T-cell (primary cell): ENCODE measurements at regions not wholly inside any gene's neighbourhood (a gene's known extent, or its start where the extent isn't known, plus 50 kb on each side); places are given as distances from the start of the nearest gene placed in this dataset.

Experiments used
- ATAC-seq, 4 experiments: fragments of 200-7000 bp in 3 of 4; fragments of 150-1000 bp in 1 of 4; cut with Tn5 transposase; replicated peaks in 1 of 4; 1 replicate in 3 of 4; 2 replicates in 1 of 4; pipeline ENCODE4 v1.10.0; 2021; ENCODE audit warnings: moderate library complexity in 3 of 4, mild to moderate bottlenecking in 2 of 4, moderate number of reproducible peaks in 1 of 4
- CTCF ChIA-PET, 2 donors: fragments of 300-600 bp; sonication (Branson Sonifier 250); formaldehyde crosslinking; loops; one replicate each; lab custom pipeline; 2022; ENCODE audit warnings: antibody characterized with exemption in 2 of 2; lab: Charles Lee
- POLR2A ChIA-PET, 2 donors: fragments of 300-600 bp; sonication (Branson Sonifier 250); formaldehyde crosslinking; loops; one replicate each; lab custom pipeline; 2022; ENCODE audit warnings: antibody characterized with exemption in 2 of 2; lab: Charles Lee
- DNase-seq, 35 experiments: peaks; one replicate each; pipeline versions ENCODE4 v3.0.0 to v3.0.0-alpha.2; 2013 to 2023
- H3K27ac ChIP-seq: one replicate; pipeline ENCODE4 v1.5.1; 2013; ENCODE audit warnings: low read length
- H3K27me3 ChIP-seq, 2 experiments: replicated peaks in 1 of 2; 1 replicate in 1 of 2; 2 replicates in 1 of 2; pipeline versions ENCODE4 v1.6.1 to v1.7.0; 2013; ENCODE audit warnings: low read length in 1 of 2, mixed read lengths in 1 of 2; ENCODE audit not compliant: control insufficient read depth in 2 of 2, insufficient read depth in 2 of 2; ENCODE audit errors: extremely low read depth in 1 of 2
- H3K36me3 ChIP-seq, 2 donors: 1 replicate in 1 of 2; 2 replicates in 1 of 2; pipeline versions ENCODE4 v1.6.1 to v1.7.0; 2013; ENCODE audit warnings: low read length in 1 of 2; ENCODE audit not compliant: control insufficient read depth in 2 of 2, insufficient read depth in 1 of 2; ENCODE audit errors: extremely low read depth in 1 of 2
- H3K4me1 ChIP-seq, 2 experiments: 1 replicate in 1 of 2; 2 replicates in 1 of 2; pipeline versions ENCODE4 v1.6.1 to v1.7.0; 2013; ENCODE audit warnings: low read length in 2 of 2, mixed read lengths in 1 of 2; ENCODE audit not compliant: insufficient read depth in 2 of 2, control insufficient read depth in 1 of 2; ENCODE audit errors: extremely low read depth in 1 of 2
- H3K4me3 ChIP-seq, 2 donors: 1 replicate in 1 of 2; 2 replicates in 1 of 2; pipeline versions ENCODE4 v1.5.1 to v1.7.0; 2013; ENCODE audit warnings: mild to moderate bottlenecking in 2 of 2, low read length in 1 of 2, moderate library complexity in 1 of 2; ENCODE audit not compliant: control insufficient read depth in 1 of 2; ENCODE audit errors: extremely low read depth in 1 of 2
- H3K9me3 ChIP-seq: 2 replicates; pipeline ENCODE4 v1.7.0; 2013
- H3K27ac Mint-ChIP-seq, 2 donors: one replicate each; pipeline ENCODE4 v1.8.0; 2020 to 2021; ENCODE audit warnings: mild to moderate bottlenecking in 2 of 2, mixed read lengths in 2 of 2
- H3K27me3 Mint-ChIP-seq, 2 donors: one replicate each; pipeline ENCODE4 v1.8.0; 2021 to 2022; ENCODE audit warnings: mixed read lengths in 2 of 2
- H3K36me3 Mint-ChIP-seq: one replicate; pipeline ENCODE4 v1.8.0; 2021; ENCODE audit warnings: mixed read lengths
- H3K4me1 Mint-ChIP-seq, 3 donors: one replicate each; pipeline ENCODE4 v1.8.0; 2020 to 2022; ENCODE audit warnings: mixed read lengths in 3 of 3, mild to moderate bottlenecking in 1 of 3
- H3K4me3 Mint-ChIP-seq, 3 donors: one replicate each; pipeline ENCODE4 v1.8.0; 2020 to 2022; ENCODE audit warnings: mild to moderate bottlenecking in 3 of 3, mixed read lengths in 3 of 3, moderate library complexity in 3 of 3
- H3K9me3 Mint-ChIP-seq, 3 donors: one replicate each; pipeline ENCODE4 v1.8.0; 2020 to 2022; ENCODE audit warnings: mixed read lengths in 3 of 3
- WGBS: methylation state at CpG from one replicate; pipeline ENCODE4 v1.1.5; 2013; ENCODE audit warnings: missing lambda C conversion rate; ENCODE audit not compliant: insufficient coverage; 5-methylcytosine and 5-hydroxymethylcytosine counted together

GRCh38 chr4:15322006-15322405, 105.8 kb upstream of the C1QTNF7 start:
- 90% methylated on average over 1 of the region's 3 CpGs for WGBS
- no peak overlapping the region for H3K4me3 ChIP-seq
- H3K36me3 ChIP-seq: no peaks in the 10 kb centered on the region
- POLR2A ChIA-PET: no interaction called here
- DNase-seq (no peak), ATAC-seq (no peak)
- H3K36me3 Mint-ChIP-seq: no peaks in the 10 kb centered on the region
- H3K27me3 Mint-ChIP-seq: peaks cover 14% of the 10 kb centered on the region in 2 donors
- H3K9me3 ChIP-seq: no peaks in the 10 kb centered on the region
- no peaks in the 10 kb centered on the region for H3K4me1 ChIP-seq
- no peaks in the 10 kb centered on the region for H3K27me3 ChIP-seq
- no peak overlapping the region for H3K27ac ChIP-seq
- H3K9me3 Mint-ChIP-seq: no peaks in the 10 kb centered on the region
- H3K4me1 Mint-ChIP-seq: peaks cover 6 to 10% (median 7%) of the 10 kb centered on the region in 3 donors
- CTCF ChIA-PET: no interaction called here
- H3K27ac Mint-ChIP-seq: no peak overlapping the region
- no peak overlapping the region for H3K4me3 Mint-ChIP-seq

- Mint-ChIP-seq H3K4me1 (peaks cover 6 to 10% (median 7%) of the 10 kb centered on the region in 3 donors), H3K4me3 (no peak overlapping the region), H3K9me3 (no peaks in the 10 kb centered on the region), H3K27me3 (peaks cover 5 to 9% of the 10 kb centered on the region in 2 donors), H3K36me3 (no peaks in the 10 kb centered on the region), H3K27ac (no peak overlapping the region)
- CTCF ChIA-PET: no interaction called here
- Histone ChIP-seq H3K27me3 (no peaks in the 10 kb centered on the region), H3K4me3 (no peak overlapping the region), H3K4me1 (no peaks in the 10 kb centered on the region), H3K36me3 (no peaks in the 10 kb centered on the region), H3K27ac (no peak overlapping the region), H3K9me3 (no peaks in the 10 kb centered on the region)
- ATAC-seq (no peak), DNase-seq (no peak)
- POLR2A ChIA-PET: no interaction called here
- 56% methylated on average over 3 of the region's 5 CpGs for WGBS
Observed at GRCh38 chr4:15325987-15326386, 101.8 kb upstream of the C1QTNF7 start.

DNA sequence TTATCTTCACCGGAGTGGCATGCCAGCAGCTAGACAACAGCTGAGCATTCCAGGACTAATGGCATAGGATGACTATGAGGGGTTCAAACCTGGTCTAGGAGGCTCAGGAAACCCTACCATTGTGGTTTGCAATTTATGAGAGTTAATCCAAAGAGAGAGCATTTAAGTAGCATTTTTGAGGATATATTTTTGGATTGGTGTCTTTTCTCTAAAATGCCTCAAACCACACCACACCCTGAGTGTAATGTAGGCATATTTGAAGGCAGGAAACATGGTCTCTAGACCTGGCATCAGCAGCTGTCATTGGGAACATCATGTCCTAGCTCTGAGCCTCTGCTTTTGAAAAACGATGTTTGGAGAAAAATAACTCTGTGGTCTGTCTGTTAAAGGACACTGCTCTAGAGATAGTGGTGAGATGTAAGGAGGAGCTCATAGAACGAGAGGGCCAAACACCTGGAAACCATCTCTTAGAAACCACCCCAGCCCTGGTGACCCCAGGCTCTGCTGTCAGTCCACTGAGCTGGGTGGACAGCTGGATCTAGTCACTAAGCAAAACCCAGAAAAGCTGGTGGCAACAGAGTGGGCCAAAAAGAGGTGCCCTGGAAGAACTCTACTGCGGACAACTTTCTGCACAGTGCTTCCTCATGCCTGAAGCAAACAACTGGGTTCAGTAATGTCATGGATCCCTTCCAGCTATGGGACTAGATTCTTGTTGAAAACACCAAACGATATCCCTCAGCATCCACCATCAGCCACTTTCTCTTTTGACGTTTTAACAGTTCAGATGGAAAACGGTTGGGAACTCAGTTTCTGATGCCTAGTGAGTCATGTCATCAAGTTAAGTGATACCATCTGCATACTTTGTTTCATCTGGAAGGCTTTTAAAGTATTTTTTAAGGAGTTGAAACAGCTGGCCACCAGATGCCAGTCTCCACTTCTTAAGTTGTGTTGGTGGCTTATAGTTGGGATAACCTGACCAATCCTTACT, 100.2 kb upstream of the C1QTNF7 start:
- Mint-ChIP-seq H3K27me3 (peaks cover 0 to 2% of the 10 kb centered on the region in 2 donors), H3K27ac (no peak overlapping the region)

GRCh38 chr4:15331930-15332329, 95.9 kb upstream of the C1QTNF7 start:
- Mint-ChIP-seq H3K4me1 (no peaks in the 10 kb centered on the region), H3K27ac (no peak overlapping the region), H3K4me3 (no peak overlapping the region), H3K36me3 (no peaks in the 10 kb centered on the region), H3K27me3 (peaks cover 0 to 2% of the 10 kb centered on the region in 2 donors), H3K9me3 (peaks cover 0 to 2% (median 0%) of the 10 kb centered on the region in 3 donors)
- ATAC-seq: no peak
- H3K9me3 ChIP-seq: no peaks in the 10 kb centered on the region
- DNase-seq: no peak
- POLR2A ChIA-PET: no interaction called here
- no peaks in the 10 kb centered on the region for H3K27me3 ChIP-seq
- H3K4me3 ChIP-seq: no peak overlapping the region
- no peaks in the 10 kb centered on the region for H3K4me1 ChIP-seq
- H3K27ac ChIP-seq: no peak overlapping the region
- no CpG with 5 or more reads among the region's 3 CpGs for WGBS
- CTCF ChIA-PET: no interaction called here
- H3K36me3 ChIP-seq: no peaks in the 10 kb centered on the region

More for the DNA sequence above, 100.2 kb upstream of the C1QTNF7 start:
- Mint-ChIP-seq H3K4me3 (no peak overlapping the region), H3K9me3 (no peaks in the 10 kb centered on the region), H3K36me3 (no peaks in the 10 kb centered on the region), H3K4me1 (peaks cover 6 to 10% (median 7%) of the 10 kb centered on the region in 3 donors)
- Histone ChIP-seq H3K36me3 (no peaks in the 10 kb centered on the region), H3K27me3 (no peaks in the 10 kb centered on the region), H3K4me1 (no peaks in the 10 kb centered on the region), H3K27ac (no peak overlapping the region), H3K9me3 (no peaks in the 10 kb centered on the region), H3K4me3 (no peak overlapping the region)
- CTCF ChIA-PET: no interaction called here
- WGBS: 90% methylated on average over 4 of the region's 7 CpGs
- POLR2A ChIA-PET: no interaction called here
- DNase-seq (no peak), ATAC-seq (no peak)

GRCh38 chr4:15332377-15332776, 95.5 kb upstream of the C1QTNF7 start:
- H3K4me1 Mint-ChIP-seq: no peaks in the 10 kb centered on the region
- H3K27me3 Mint-ChIP-seq: peaks cover 0 to 2% of the 10 kb centered on the region in 2 donors
- Histone ChIP-seq H3K4me3 (no peak overlapping the region), H3K4me1 (no peaks in the 10 kb centered on the region), H3K27me3 (no peaks in the 10 kb centered on the region), H3K36me3 (no peaks in the 10 kb centered on the region), H3K9me3 (no peaks in the 10 kb centered on the region), H3K27ac (no peak overlapping the region)
- ChIA-PET POLR2A (no interaction called here), CTCF (no interaction called here)
- ATAC-seq (no peak), DNase-seq (no peak)
- no peaks in the 10 kb centered on the region for H3K36me3 Mint-ChIP-seq
- no peak overlapping the region for H3K4me3 Mint-ChIP-seq
- H3K27ac Mint-ChIP-seq: no peak overlapping the region
- WGBS: 86% methylated on average over 2 of the region's 4 CpGs
- H3K9me3 Mint-ChIP-seq: peaks cover 0 to 6% (median 0%) of the 10 kb centered on the region in 3 donors

- Mint-ChIP-seq H3K27ac (no peak overlapping the region), H3K4me1 (no peaks in the 10 kb centered on the region), H3K36me3 (no peaks in the 10 kb centered on the region), H3K9me3 (peaks cover 0 to 6% (median 0%) of the 10 kb centered on the region in 3 donors), H3K27me3 (no peaks in the 10 kb centered on the region), H3K4me3 (no peak overlapping the region)
- no peak overlapping the region for H3K4me3 ChIP-seq
- WGBS: 20% methylated on average over 1 of the region's 3 CpGs
- H3K27me3 ChIP-seq: no peaks in the 10 kb centered on the region
- H3K27ac ChIP-seq: no peak overlapping the region
- ATAC-seq (no peak), DNase-seq (no peak)
- CTCF ChIA-PET: no interaction called here
- POLR2A ChIA-PET: no interaction called here
- H3K9me3 ChIP-seq: no peaks in the 10 kb centered on the region
- no peaks in the 10 kb centered on the region for H3K36me3 ChIP-seq
- no peaks in the 10 kb centered on the region for H3K4me1 ChIP-seq
Observed at GRCh38 chr4:15333692-15334633, 93.9 kb upstream of the C1QTNF7 start.
